Thyroid gland (tissue), 4 donors: ENCODE measurements at regions not wholly inside any gene's neighbourhood (a gene's known extent, or its start where the extent isn't known, plus 50 kb on each side); places are given as distances from the start of the nearest gene placed in this dataset.
"Not testable (repeated sequence)": the region's sequence is repeated elsewhere in the genome, so short reads cannot be mapped to it uniquely, and the experiment has no call there.

ENCODE experiments used
- DNase-seq, 2 donors: peaks; one replicate each; pipeline ENCODE4 v3.0.0-alpha.2; 2019
- H3K27ac ChIP-seq, 3 donors: fragments of 200-600 bp; sonication (generic); 1 replicate in 2 of 3; 2 replicates in 1 of 3; pipeline ENCODE4 v1.5.1; 2016 to 2019; ENCODE audit warnings: mild to moderate bottlenecking in 1 of 3, moderate library complexity in 1 of 3
- H3K27me3 ChIP-seq: fragments of 200-600 bp; sonication (generic); one replicate; pipeline ENCODE4 v1.5.1; 2019
- H3K36me3 ChIP-seq, 2 donors: fragments of 200-600 bp; sonication (generic); one replicate each; pipeline ENCODE4 v1.5.1; 2016 to 2019
- H3K4me1 ChIP-seq, 2 donors: fragments of 200-600 bp; sonication (generic); one replicate each; pipeline ENCODE4 v1.5.1; 2017 to 2019
- H3K4me3 ChIP-seq, 3 donors: fragments of 200-600 bp; sonication (generic); replicated peaks in 1 of 3; 1 replicate in 2 of 3; 2 replicates in 1 of 3; pipeline ENCODE4 v1.5.1; 2016; ENCODE audit warnings: mild to moderate bottlenecking in 1 of 3
- H3K9me3 ChIP-seq: fragments of 200-600 bp; sonication (generic); one replicate; pipeline ENCODE4 v1.5.1; 2017
- CTCF ChIP-seq, 6 experiments: fragments of 200-600 bp in 3 of 6; fragments of 450-650 bp in 3 of 6; sonication (generic) in 3 of 6; IDR thresholded peaks; one replicate each; pipeline ENCODE4 v1.5.1; 2016 to 2019; ENCODE audit warnings: antibody characterized with exemption in 6 of 6, mild to moderate bottlenecking in 2 of 6, inconsistent platforms in 1 of 6, moderate library complexity in 1 of 6
- POLR2A ChIP-seq, 2 donors: fragments of 450-650 bp; IDR thresholded peaks; one replicate each; pipeline ENCODE4 v1.6.1; 2017; ENCODE audit warnings: antibody characterized with exemption in 2 of 2, mild to moderate bottlenecking in 2 of 2, moderate library complexity in 1 of 2
- WGBS, 2 donors: methylation state at CpG; one replicate each; pipeline ENCODE4 v1.1.5; 2017; 5-methylcytosine and 5-hydroxymethylcytosine counted together
- intact Hi-C: fragments of 100-400 bp; cut with DNase I; formaldehyde crosslinking; loops from one replicate; pipeline ENCODE4 v1.15.1; 2023

GRCh38 chr10:117441812-117442443 is 66.7 kb upstream of the PDZD8 start:
- Histone ChIP-seq H3K27ac (no peak overlapping the region), H3K4me1 (peaks cover 0 to 6% of the 10 kb centered on the region in 2 donors), H3K36me3 (no peaks in the 10 kb centered on the region), H3K27me3 (no peaks in the 10 kb centered on the region), H3K4me3 (no peak overlapping the region), H3K9me3 (no peaks in the 10 kb centered on the region)
- no peak for DNase-seq
- intact Hi-C loops: loop anchor here (10.0 kb wide), 1 partner anchor 227 kb away; no protein-coding TSS in a partner anchor
- no peak for TF ChIP-seq CTCF (IDR thresholded peaks at IDR 0.05)
- no peak for TF ChIP-seq POLR2A (IDR thresholded peaks at IDR 0.05)
- WGBS, 2 donors: 56 to 69% methylated on average over 5 to 6 of the region's 6 CpGs

- H3K36me3 ChIP-seq: no peaks in the 10 kb centered on the region
- no peak overlapping the region for H3K27ac ChIP-seq
- DNase-seq: no peak
- TF ChIP-seq CTCF (IDR thresholded peaks at IDR 0.05) (no peak), POLR2A (IDR thresholded peaks at IDR 0.05) (no peak)
- intact Hi-C loops: loop anchor here (10.0 kb wide), 1 partner anchor 227 kb away; no protein-coding TSS in a partner anchor
- no peaks in the 10 kb centered on the region for H3K27me3 ChIP-seq
- peaks cover 0 to 6% of the 10 kb centered on the region in 2 donors for H3K4me1 ChIP-seq
- no peak overlapping the region for H3K4me3 ChIP-seq
- WGBS, 2 donors: 75 to 83% methylated on average over 6 of the region's 6 CpGs
- H3K9me3 ChIP-seq: no peaks in the 10 kb centered on the region
These were observed 66.1 kb upstream of the PDZD8 start for GRCh38 chr10:117441361-117441760.

- intact Hi-C loops: no loop called here
- TF ChIP-seq CTCF (IDR thresholded peaks at IDR 0.05): no peak
- TF ChIP-seq POLR2A (IDR thresholded peaks at IDR 0.05): no peak
- Histone ChIP-seq H3K4me1 (peaks cover 0 to 6% of the 10 kb centered on the region in 2 donors), H3K9me3 (no peaks in the 10 kb centered on the region), H3K27me3 (no peaks in the 10 kb centered on the region), H3K4me3 (no peak overlapping the region), H3K27ac (no peak overlapping the region), H3K36me3 (no peaks in the 10 kb centered on the region)
- DNase-seq: peak in 1 of 2 donors; percentile 17
- 30 to 34% methylated on average over 4 of the region's 4 CpGs for WGBS, 2 donors
These were observed 64.1 kb upstream of the PDZD8 start for GRCh38 chr10:117439243-117439912.

- Histone ChIP-seq H3K9me3 (no peaks in the 10 kb centered on the region), H3K4me3 (no peak overlapping the region), H3K27me3 (no peaks in the 10 kb centered on the region), H3K4me1 (no peaks in the 10 kb centered on the region), H3K36me3 (no peaks in the 10 kb centered on the region), H3K27ac (no peak overlapping the region)
- TF ChIP-seq CTCF (IDR thresholded peaks at IDR 0.05) (no peak), POLR2A (IDR thresholded peaks at IDR 0.05) (no peak)
- intact Hi-C loops: no loop called here
- 71 to 80% methylated on average over 4 of the region's 4 CpGs for whole genome bisulfite sequencing, 2 donors
- no peak for DNase-seq
These were observed 57.6 kb upstream of the PDZD8 start for GRCh38 chr10:117432866-117433265.

GRCh38 chr10:117431160-117431559 is 55.9 kb upstream of the PDZD8 start:
- Histone ChIP-seq H3K27me3 (no peaks in the 10 kb centered on the region), H3K4me1 (no peaks in the 10 kb centered on the region), H3K4me3 (no peak overlapping the region), H3K9me3 (no peaks in the 10 kb centered on the region), H3K36me3 (no peaks in the 10 kb centered on the region), H3K27ac (no peak overlapping the region)
- WGBS, 2 donors: 74 to 86% methylated on average over 4 of the region's 4 CpGs
- no peak for TF ChIP-seq POLR2A (IDR thresholded peaks at IDR 0.05)
- TF ChIP-seq CTCF (IDR thresholded peaks at IDR 0.05): no peak
- intact Hi-C loops: no loop called here
- DNase-seq: no peak

GRCh38 chr10:117430535-117430934 is 55.3 kb upstream of the PDZD8 start:
- not testable (repeated sequence) for H3K9me3 ChIP-seq

More at GRCh38 chr10:117430535-117430934, 55.3 kb upstream of the PDZD8 start:
- WGBS, 2 donors: 95 to 98% methylated on average over 2 of the region's 2 CpGs
- DNase-seq, intact Hi-C loops, H3K36me3 ChIP-seq, H3K4me1 ChIP-seq, H3K4me3 ChIP-seq, H3K27ac ChIP-seq, H3K27me3 ChIP-seq: not testable (repeated sequence)
